GM12891 (cell line): ENCODE measurements at regions not wholly inside any gene's neighbourhood (a gene's known extent, or its start where the extent isn't known, plus 50 kb on each side); places are given as distances from the start of the nearest gene placed in this dataset.

Source experiments
- POLR2A ChIP-seq: IDR thresholded peaks from 2 replicates; pipeline ENCODE4 v1.6.1; 2011; ENCODE audit warnings: low read depth, low read length, control low read depth
- POLR2AphosphoS5 ChIP-seq: IDR thresholded peaks from 2 replicates; pipeline ENCODE4 v1.6.1; 2011; ENCODE audit warnings: low read depth, low read length, control low read depth
- POU2F2 ChIP-seq: IDR thresholded peaks from 2 replicates; pipeline ENCODE4 v1.6.1; 2011; ENCODE audit warnings: low read depth, mild to moderate bottlenecking, control low read depth, low read length, moderate library complexity
- SPI1 ChIP-seq: IDR thresholded peaks from 2 replicates; pipeline ENCODE4 v1.6.1; 2011; ENCODE audit warnings: low read depth, low read length, control low read depth
- TAF1 ChIP-seq: IDR thresholded peaks from 2 replicates; pipeline ENCODE4 v1.6.1; 2011; ENCODE audit warnings: low read depth, low read length, control low read depth

DNA sequence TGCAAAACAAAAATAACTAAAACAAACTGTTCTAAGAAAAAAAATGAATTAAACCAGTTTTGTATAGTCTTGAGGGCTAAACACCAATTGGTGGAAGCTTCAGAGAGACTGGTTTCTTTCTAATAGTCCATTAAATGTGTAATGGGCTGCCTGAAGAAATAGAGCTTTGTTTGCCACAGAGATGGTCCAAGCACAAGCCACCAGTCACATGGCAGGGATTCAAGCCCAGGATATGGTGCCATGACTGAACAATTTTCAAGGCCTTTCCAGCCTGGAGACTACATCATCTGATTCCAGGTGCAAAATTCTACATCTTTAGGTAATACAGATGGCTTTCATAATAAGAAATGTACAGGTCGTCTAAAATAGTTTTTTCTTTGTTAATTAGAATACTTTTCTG lies 355.3 kb downstream of the NR2F1-AS1 start:
- TF ChIP-seq POLR2AphosphoS5 (no peak), POLR2A (no peak), SPI1 (no peak), TAF1 (no peak), POU2F2 (no peak)
